ENCODE measurements at regions not wholly inside any gene's neighbourhood (a gene's known extent, or its start where the extent isn't known, plus 50 kb on each side); places are given as distances from the start of the nearest gene placed in this dataset.
"Not testable (repeated sequence)": the region's sequence is repeated elsewhere in the genome, so short reads cannot be mapped to it uniquely, and the experiment has no call there.

DNA sequence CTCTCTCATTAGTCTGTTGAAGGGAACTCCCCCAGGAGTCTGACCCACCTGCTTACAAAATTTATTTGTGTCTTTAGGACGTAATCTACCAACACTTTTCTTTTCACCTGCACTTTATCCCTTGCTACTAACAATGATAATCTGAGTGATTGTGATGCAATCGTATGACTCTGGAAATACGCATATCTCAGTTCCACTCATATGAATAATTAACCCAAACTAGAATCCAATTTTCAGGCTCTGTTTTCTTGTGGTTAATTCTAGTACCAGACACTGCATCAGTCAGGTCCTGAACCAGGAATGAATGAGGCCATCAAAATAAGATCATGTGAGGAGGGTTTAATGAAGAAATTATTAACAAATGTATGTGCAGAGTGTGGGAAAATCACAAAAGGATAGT is 158.4 kb upstream of the SRD5A2 start:
- DNase-seq (ENCODE audit: low read depth in 2 of 3, low spot score in 2 of 3): no peak

GRCh38 chr2:31736695-31737454 is 156.1 kb upstream of the SRD5A2 start:
- no peak for DNase-seq (ENCODE audit: low read depth in 2 of 3, low spot score in 2 of 3)

GRCh38 chr2:31735716-31736115 is 155.0 kb upstream of the SRD5A2 start:
- DNase-seq (ENCODE audit: low read depth in 2 of 3, low spot score in 2 of 3): no peak

DNA sequence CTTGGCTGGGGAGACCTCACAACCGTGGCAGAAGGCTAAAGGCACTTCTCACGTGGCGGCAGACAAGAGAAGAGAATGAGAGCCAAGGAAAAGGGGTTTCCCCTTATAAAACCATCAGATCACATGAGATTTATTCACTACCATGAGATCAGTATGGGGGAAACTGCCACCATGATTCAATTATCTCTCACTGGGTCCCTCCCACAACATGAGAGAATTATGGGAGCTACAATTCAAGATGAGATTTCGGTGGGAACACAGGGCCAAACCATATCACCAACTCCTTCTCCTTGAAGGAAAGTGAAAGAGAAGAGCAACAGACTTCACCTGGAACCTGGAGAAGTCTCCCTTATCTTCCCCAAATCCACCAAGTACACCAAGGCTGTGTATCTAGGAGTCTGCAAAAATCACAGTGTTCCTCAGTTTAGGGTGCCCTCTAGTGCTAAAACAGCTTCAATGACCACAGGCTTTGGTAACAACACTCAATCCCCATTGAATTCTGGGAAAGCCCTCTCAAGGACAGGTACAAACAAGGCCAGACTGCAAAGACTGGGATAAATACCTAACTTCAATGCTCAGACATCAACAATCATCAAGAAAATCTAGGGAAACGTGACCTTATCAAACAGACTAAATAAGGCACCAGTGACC is 148.8 kb upstream of the SRD5A2 start:
- no peak for DNase-seq (ENCODE audit: low read depth in 2 of 3, low spot score in 2 of 3)

DNA sequence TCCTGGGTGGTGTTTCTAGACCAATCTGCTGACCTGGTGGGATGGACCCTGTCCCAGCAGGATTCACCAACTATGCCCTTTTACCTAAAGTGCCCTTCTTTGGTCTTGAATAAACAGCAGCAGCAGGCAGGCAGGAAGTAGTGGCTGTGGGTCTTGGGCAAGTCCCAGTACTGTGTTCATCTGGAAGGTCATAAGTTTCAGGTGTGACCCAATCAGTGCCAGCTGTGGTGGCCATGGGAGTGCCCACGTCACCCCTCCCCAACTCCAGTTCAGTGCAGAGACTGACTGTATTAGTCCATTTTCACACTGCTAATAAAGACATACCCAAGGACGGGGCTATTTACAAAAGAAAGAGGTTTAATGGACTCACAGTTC is 148.3 kb upstream of the SRD5A2 start:
- DNase-seq (ENCODE audit: low read depth in 2 of 3, low spot score in 2 of 3): no peak

GRCh38 chr2:31728406-31729064 is 147.8 kb upstream of the SRD5A2 start:
- DNase-seq (ENCODE audit: low read depth in 2 of 3, low spot score in 2 of 3): no peak

GRCh38 chr2:31726457-31726856 is 145.7 kb upstream of the SRD5A2 start:
- DNase-seq (ENCODE audit: low read depth in 2 of 3, low spot score in 2 of 3): no peak

DNA sequence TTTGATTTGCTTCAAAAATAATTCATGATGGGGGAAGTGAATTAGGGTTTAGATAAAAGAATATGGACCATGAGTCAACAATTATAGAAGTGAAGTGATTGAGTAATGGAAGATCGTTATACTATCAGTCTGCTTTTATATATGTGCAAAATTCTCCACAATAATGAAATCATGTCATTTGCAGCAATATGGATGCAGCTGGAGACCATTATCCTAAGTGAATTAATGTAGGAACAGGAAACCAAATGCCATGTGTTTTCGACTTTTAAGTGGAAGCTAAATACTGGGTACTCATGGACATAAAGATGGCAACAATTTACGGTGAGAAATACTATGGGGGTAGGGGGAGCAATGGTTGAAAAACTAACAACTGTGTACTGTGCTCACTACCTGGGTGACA is 144.7 kb upstream of the SRD5A2 start:
- no peak for DNase-seq (ENCODE audit: low read depth in 2 of 3, low spot score in 2 of 3)

DNA sequence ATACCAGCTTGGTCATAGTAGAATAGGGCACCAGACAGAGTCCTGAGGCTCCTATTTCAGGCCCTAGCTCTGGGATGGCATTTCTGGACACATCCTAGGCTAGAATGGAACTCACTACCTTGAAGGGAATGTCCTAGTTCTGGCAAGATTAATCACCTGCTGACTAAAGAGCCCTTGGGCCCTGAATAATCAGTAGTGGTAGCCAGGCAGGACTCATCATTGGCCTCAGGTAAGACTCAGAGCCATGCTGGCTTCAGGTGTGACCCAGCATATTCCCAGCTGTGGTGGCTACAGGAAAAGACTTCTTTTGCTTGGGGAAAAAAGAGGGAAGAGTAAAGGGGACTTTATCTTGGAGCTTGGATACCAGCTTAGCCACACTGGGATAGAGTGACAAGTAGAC is 131.0 kb upstream of the SRD5A2 start:
- DNase-seq (ENCODE audit: low read depth in 2 of 3, low spot score in 2 of 3): no peak

- no peak for DNase-seq (ENCODE audit: low read depth in 2 of 3, low spot score in 2 of 3)
Measured at GRCh38 chr2:31710121-31710520, 129.4 kb upstream of the SRD5A2 start.

DNA sequence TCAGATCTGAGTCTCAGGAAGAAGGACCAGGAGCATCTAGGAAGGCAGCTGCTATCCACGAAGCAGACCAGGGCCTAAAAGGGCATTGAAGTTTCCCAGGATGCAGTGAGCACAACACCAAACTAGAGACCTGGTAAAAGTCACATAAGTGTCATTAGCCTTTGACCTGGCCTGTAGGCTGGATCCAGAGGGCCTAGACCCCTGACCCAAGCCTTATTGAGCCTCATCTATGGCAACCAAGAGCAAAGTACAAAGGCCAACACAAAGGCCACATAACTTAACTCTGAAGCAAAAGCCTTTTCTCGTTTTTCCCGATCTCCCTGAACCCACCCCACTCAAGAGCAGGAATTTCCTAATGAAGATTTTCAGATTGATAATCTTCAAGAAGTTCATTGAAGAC is 127.3 kb upstream of the SRD5A2 start:
- no peak for DNase-seq (ENCODE audit: low read depth in 2 of 3, low spot score in 2 of 3)

DNA sequence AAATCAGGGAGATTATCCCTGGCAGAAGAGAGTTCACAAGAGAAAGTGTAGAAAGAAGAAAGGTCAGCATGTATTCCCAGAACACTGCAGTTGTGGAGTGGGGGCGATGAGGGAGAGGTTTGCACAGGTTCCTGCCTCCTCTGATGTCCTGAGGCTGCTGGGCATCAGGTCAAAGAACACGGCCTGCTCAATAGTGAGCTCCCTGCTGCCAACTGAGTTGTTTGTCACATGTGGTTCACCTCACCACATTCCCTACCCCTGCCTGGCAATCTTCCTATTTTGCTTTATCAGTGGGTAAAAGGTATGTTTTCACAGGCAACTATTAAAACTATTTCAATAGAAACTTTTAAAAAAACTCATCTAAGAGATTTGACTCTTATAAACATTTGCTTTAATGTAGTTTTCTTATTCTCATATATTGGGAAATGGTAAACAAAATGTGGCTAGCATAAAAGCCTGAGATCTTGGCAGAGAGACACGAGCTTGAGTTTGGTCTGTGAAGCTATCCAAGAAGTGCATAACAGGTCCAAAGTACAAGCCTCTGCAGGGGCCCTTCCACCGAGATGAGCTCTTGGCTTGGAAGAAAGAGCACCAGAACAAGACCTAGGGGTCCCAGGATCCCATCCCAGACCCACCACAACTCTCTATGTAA is 123.9 kb upstream of the SRD5A2 start:
- no peak for DNase-seq (ENCODE audit: low read depth in 2 of 3, low spot score in 2 of 3)

- no peak for DNase-seq (ENCODE audit: low read depth in 2 of 3, low spot score in 2 of 3)
Measured at GRCh38 chr2:31703253-31703652, 122.5 kb upstream of the SRD5A2 start.

GRCh38 chr2:31698722-31699121 is 118.0 kb upstream of the SRD5A2 start:
- DNase-seq (ENCODE audit: low read depth in 2 of 3, low spot score in 2 of 3): no peak

DNA sequence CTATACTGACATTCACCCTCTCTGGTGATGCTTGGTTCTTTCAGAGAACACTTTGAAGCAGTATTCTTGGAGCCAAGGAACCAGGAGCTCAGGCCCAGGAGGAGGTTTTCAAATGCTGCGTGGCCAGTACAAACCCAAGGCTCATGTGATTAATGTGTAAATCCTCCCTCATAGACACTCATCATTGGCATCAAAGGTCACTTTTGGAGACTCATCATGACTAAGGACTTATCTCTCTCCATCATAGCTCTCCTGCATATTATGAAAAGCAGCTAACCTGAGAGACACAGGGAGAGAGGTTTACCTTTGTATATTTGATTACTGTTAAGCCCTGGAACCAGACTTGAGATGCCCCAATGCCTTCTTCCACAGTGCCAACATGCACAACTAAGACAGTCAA is 115.3 kb upstream of the SRD5A2 start:
- no peak for DNase-seq (ENCODE audit: low read depth in 2 of 3, low spot score in 2 of 3)

- no peak for DNase-seq (ENCODE audit: low read depth in 2 of 3, low spot score in 2 of 3)
Measured at GRCh38 chr2:31694444-31694843, 113.7 kb upstream of the SRD5A2 start.

DNA sequence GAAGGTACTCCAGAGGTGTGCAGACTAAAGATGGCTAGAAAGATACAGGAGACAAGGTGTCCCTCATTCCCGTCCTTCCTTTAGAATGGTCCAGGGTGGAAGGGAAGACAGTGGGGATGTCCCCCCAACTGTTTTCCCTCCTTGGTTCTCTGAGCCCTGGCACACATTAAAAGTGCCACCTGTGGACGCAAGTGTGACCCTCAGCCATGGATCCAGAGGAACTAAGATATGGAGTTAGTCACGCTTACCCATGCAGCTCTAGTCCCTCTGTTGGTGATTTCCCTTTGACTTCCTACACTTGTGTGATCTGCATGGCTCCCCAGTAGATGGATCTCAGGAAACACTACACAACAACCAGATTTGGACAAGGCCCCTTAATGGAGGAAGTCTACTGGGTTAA is 113.1 kb upstream of the SRD5A2 start:
- DNase-seq (ENCODE audit: low read depth in 2 of 3, low spot score in 2 of 3): peak in 1 of 3 donors; percentile 26

- DNase-seq (ENCODE audit: low read depth in 2 of 3, low spot score in 2 of 3): peak in 1 of 3 donors; percentile 5
Measured at GRCh38 chr2:31688282-31688681, 107.5 kb upstream of the SRD5A2 start.

DNA sequence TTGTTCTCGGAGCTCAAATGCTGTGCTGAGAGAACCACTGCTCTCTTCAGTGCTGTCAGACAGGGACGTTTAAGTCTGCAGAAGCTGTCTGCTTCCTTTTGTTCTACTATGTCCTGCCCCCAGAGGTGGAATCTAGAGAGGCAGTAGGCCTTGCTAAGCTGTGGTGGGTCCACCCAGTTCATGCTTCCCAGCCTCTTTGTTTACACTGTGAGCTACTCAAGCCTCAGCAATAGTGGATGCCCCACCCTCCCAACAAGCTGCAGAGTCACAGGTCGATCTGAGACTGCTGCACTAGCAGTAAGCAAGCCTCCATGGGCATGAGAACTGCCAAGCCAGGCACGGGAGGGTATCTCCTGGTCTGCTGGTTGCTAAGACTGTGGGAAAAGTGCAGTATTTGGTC is 102.8 kb upstream of the SRD5A2 start:
- DNase-seq (ENCODE audit: low read depth in 2 of 3, low spot score in 2 of 3): not testable (repeated sequence)

- DNase-seq (ENCODE audit: low read depth in 2 of 3, low spot score in 2 of 3): no peak
Measured at GRCh38 chr2:31675485-31675901, 94.8 kb upstream of the SRD5A2 start.

- no peak for DNase-seq (ENCODE audit: low read depth in 2 of 3, low spot score in 2 of 3)
Measured at GRCh38 chr2:31674446-31674845, 93.7 kb upstream of the SRD5A2 start.

- DNase-seq (ENCODE audit: low read depth in 2 of 3, low spot score in 2 of 3): no peak
Measured at GRCh38 chr2:31666878-31667277, 86.1 kb upstream of the SRD5A2 start.

All from hematopoietic multipotent progenitor cell (in vitro differentiated cells).